ENCODE measurements at regions not wholly inside any gene's neighbourhood (a gene's known extent, or its start where the extent isn't known, plus 50 kb on each side); places are given as distances from the start of the nearest gene placed in this dataset.

DNA sequence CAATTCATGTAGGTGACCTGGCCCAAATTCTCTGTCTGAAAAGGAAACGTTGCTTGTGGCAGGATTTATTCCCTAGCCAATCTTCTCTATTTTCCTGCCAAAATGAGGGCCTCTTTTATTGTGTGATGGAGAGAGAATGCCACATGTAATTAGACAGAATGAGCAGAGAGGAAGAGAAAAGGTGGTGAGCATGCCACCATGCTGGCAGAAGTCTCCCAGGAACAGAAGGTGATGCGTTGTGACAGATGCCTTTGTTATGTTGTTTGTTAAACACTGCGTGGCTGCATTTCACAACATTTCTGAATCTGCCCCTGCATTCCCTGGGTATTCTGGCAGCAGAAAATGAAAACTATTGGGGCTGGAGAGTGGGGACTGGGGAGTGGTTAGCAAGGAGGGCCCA is 577.6 kb downstream of the TLR4 start:
- TF ChIP-seq POLR2A (IDR thresholded peaks at IDR 0.05; ENCODE audit: low read depth, low read length) (no peak), POLR2AphosphoS5 (IDR thresholded peaks at IDR 0.05; ENCODE audit: low read depth, low read length) (no peak), SPI1 (IDR thresholded peaks at IDR 0.05; ENCODE audit: low read depth, low read length) (no peak), TAF1 (IDR thresholded peaks at IDR 0.05; ENCODE audit: low read depth, low read length) (no peak)

Measured in GM12891 (cell line).